H1 (cell line): ENCODE measurements at regions not wholly inside any gene's neighbourhood (a gene's known extent, or its start where the extent isn't known, plus 50 kb on each side); places are given as distances from the start of the nearest gene placed in this dataset.

ENCODE experiments used
- CTCF ChIA-PET: fragments of 300-600 bp; sonication (Branson Sonifier 250); formaldehyde crosslinking; loops from one replicate; lab custom pipeline; 2021; ENCODE audit not compliant: partially characterized antibody; lab: Charles Lee
- POLR2A ChIA-PET: fragments of 300-600 bp; sonication (Branson Sonifier 250); formaldehyde crosslinking; loops from one replicate; lab custom pipeline; 2021; ENCODE audit warnings: inconsistent platforms; ENCODE audit not compliant: partially characterized antibody; lab: Charles Lee
- DNase-seq, 2 experiments: peaks; one replicate each; pipeline versions ENCODE4 v3.0.0 to v3.0.0-alpha.2; 2010 to 2022; ENCODE audit warnings: low spot score in 2 of 2, low read depth in 1 of 2, mixed read lengths in 1 of 2
- FAIRE-seq: peaks from 2 replicates; lab custom pipeline; 2011; peaks lifted over from hg19 to GRCh38; lab: Jason Lieb, UNC
- H2AFZ ChIP-seq: 2 replicates; pipeline ENCODE4 v1.8.1; 2012; ENCODE audit warnings: low read length, inconsistent platforms
- H2AK5ac ChIP-seq: 2 replicates; pipeline ENCODE4 v1.6.1; 2013; ENCODE audit warnings: low read depth, low read length
- H2BK120ac ChIP-seq: replicated peaks from 2 replicates; pipeline ENCODE3; 2013; ENCODE audit warnings: low read depth, low read length, inconsistent platforms
- H2BK12ac ChIP-seq: 2 replicates; pipeline ENCODE4 v1.6.1; 2013; ENCODE audit warnings: low read depth, low read length
- H2BK15ac ChIP-seq: 2 replicates; pipeline ENCODE4 v1.6.1; 2013; ENCODE audit warnings: low read length
- H2BK20ac ChIP-seq: 2 replicates; pipeline ENCODE4 v1.6.1; 2013; ENCODE audit warnings: low read length
- H2BK5ac ChIP-seq: 2 replicates; pipeline ENCODE4 v1.6.1; 2013; ENCODE audit warnings: low read depth, low read length
- H3K14ac ChIP-seq: 2 replicates; pipeline ENCODE4 v1.6.1; 2013; ENCODE audit warnings: inconsistent platforms; ENCODE audit not compliant: insufficient read length
- H3K18ac ChIP-seq: 2 replicates; pipeline ENCODE4 v1.6.1; 2013; ENCODE audit warnings: low read length; ENCODE audit errors: extremely low read depth
- H3K23ac ChIP-seq: 2 replicates; pipeline ENCODE4 v1.6.1; 2013; ENCODE audit warnings: inconsistent platforms; ENCODE audit not compliant: insufficient read length
- H3K23me2 ChIP-seq: 2 replicates; pipeline ENCODE4 v1.6.1; 2013; ENCODE audit warnings: low read depth, low read length
- H3K27ac ChIP-seq: 2 replicates; pipeline ENCODE4 v1.6.1; 2011; ENCODE audit warnings: low read depth, low read length, inconsistent platforms
- H3K27me3 ChIP-seq, 4 experiments: replicated peaks in 1 of 4; 1 replicate in 1 of 4; 2 replicates in 3 of 4; pipeline versions ENCODE4 v1.6.1 to v1.8.1; 2011 to 2013; ENCODE audit warnings: low read length in 3 of 4, mild to moderate bottlenecking in 3 of 4, inconsistent platforms in 2 of 4, mixed read lengths in 2 of 4, moderate library complexity in 1 of 4; ENCODE audit not compliant: control insufficient read depth in 3 of 4, insufficient read depth in 3 of 4; ENCODE audit errors: extremely low read depth in 1 of 4
- H3K36me3 ChIP-seq, 4 experiments: 2 replicates each; pipeline versions ENCODE4 v1.6.1 to v1.8.1; 2011 to 2013; ENCODE audit warnings: mild to moderate bottlenecking in 4 of 4, low read length in 3 of 4, moderate library complexity in 2 of 4, control low read depth in 1 of 4, inconsistent platforms in 1 of 4; ENCODE audit not compliant: insufficient read depth in 4 of 4, control insufficient read depth in 2 of 4
- H3K4ac ChIP-seq: replicated peaks from 2 replicates; pipeline ENCODE3; 2013; ENCODE audit warnings: low read length, low read depth, mixed read lengths, inconsistent platforms; ENCODE audit not compliant: insufficient read length
- H3K4me1 ChIP-seq, 4 experiments: replicated peaks in 1 of 4; 1 replicate in 1 of 4; 2 replicates in 3 of 4; pipeline versions ENCODE4 v1.6.1 to v1.8.1; 2011 to 2013; ENCODE audit warnings: low read length in 3 of 4, inconsistent platforms in 2 of 4, mixed read lengths in 1 of 4; ENCODE audit not compliant: insufficient read depth in 4 of 4, control insufficient read depth in 3 of 4
- H3K4me2 ChIP-seq, 2 experiments: 2 replicates each; pipeline versions ENCODE4 v1.6.1 to v1.8.1; 2011 to 2013; ENCODE audit warnings: low read depth in 2 of 2, low read length in 2 of 2, control low read depth in 1 of 2, inconsistent platforms in 1 of 2, mild to moderate bottlenecking in 1 of 2; ENCODE audit not compliant: insufficient read depth in 1 of 2
- H3K4me3 ChIP-seq, 4 experiments: fragments of 200-600, 300-600 bp in 1 of 4; sonication (generic), shearing (Covaris generic), sonication (Bioruptor Twin) in 1 of 4; 2 replicates each; pipeline versions ENCODE4 v1.5.1 to v1.8.1; 2011 to 2016; ENCODE audit warnings: low read length in 4 of 4, low read depth in 3 of 4, control low read depth in 2 of 4, inconsistent platforms in 2 of 4, mild to moderate bottlenecking in 2 of 4, mixed read lengths in 1 of 4, moderate library complexity in 1 of 4; ENCODE audit not compliant: insufficient read depth in 2 of 4; ENCODE audit errors: extremely low read depth in 1 of 4
- H3K56ac ChIP-seq: replicated peaks from 2 replicates; pipeline ENCODE3; 2013; ENCODE audit warnings: low read depth, mild to moderate bottlenecking, mixed read lengths, low read length, inconsistent platforms; ENCODE audit not compliant: insufficient read length
- H3K79me1 ChIP-seq: 2 replicates; pipeline ENCODE4 v1.6.1; 2013; ENCODE audit warnings: low read depth, low read length, control low read depth
- H3K79me2 ChIP-seq, 2 experiments: 2 replicates each; pipeline versions ENCODE4 v1.6.1 to v1.8.1; 2012 to 2013; ENCODE audit warnings: low read length in 2 of 2, mild to moderate bottlenecking in 2 of 2, inconsistent platforms in 1 of 2; ENCODE audit not compliant: insufficient read depth in 2 of 2, control insufficient read depth in 1 of 2
- H3K9ac ChIP-seq, 4 experiments: replicated peaks in 1 of 4; 1 replicate in 1 of 4; 2 replicates in 3 of 4; pipeline versions ENCODE4 v1.6.1 to v1.8.1; 2011 to 2013; ENCODE audit warnings: low read depth in 3 of 4, low read length in 3 of 4, control low read depth in 2 of 4, mild to moderate bottlenecking in 2 of 4, moderate library complexity in 2 of 4, inconsistent platforms in 1 of 4; ENCODE audit errors: extremely low read depth in 1 of 4
- H3K9me3 ChIP-seq, 2 experiments: 2 replicates each; pipeline versions ENCODE4 v1.6.1 to v1.8.1; 2012 to 2013; ENCODE audit warnings: mild to moderate bottlenecking in 2 of 2, moderate library complexity in 2 of 2, control low read depth in 1 of 2, inconsistent platforms in 1 of 2, low read depth in 1 of 2, low read length in 1 of 2, mixed read lengths in 1 of 2; ENCODE audit not compliant: insufficient read depth in 2 of 2
- H4K20me1 ChIP-seq, 2 experiments: replicated peaks in 1 of 2; 2 replicates each; pipeline versions ENCODE3 to v1.8.1; 2011 to 2013; ENCODE audit warnings: inconsistent platforms in 2 of 2, low read length in 2 of 2, mild to moderate bottlenecking in 1 of 2; ENCODE audit not compliant: insufficient read depth in 2 of 2, control insufficient read depth in 1 of 2
- H4K5ac ChIP-seq: 2 replicates; pipeline ENCODE4 v1.6.1; 2013; ENCODE audit warnings: low read length, low read depth, mixed read lengths, inconsistent platforms; ENCODE audit not compliant: insufficient read length
- H4K8ac ChIP-seq: 2 replicates; pipeline ENCODE4 v1.8.0; 2013; ENCODE audit warnings: mild to moderate bottlenecking, moderate library complexity, low read length, inconsistent platforms; ENCODE audit not compliant: insufficient read depth; ENCODE audit errors: extremely low read depth
- H4K91ac ChIP-seq: replicated peaks from 2 replicates; pipeline ENCODE3; 2013; ENCODE audit warnings: low read length, mixed read lengths, inconsistent platforms; ENCODE audit not compliant: insufficient read length
- JUND ChIP-seq: IDR thresholded peaks from 2 replicates; pipeline ENCODE4 v1.6.1; 2011; ENCODE audit warnings: mild to moderate bottlenecking, improper control_type of control experiment, low read length
- KDM1A ChIP-seq: fragments of 200-600, 300-600 bp; sonication (generic); IDR thresholded peaks from 2 replicates; pipeline ENCODE4 v1.7.1; 2016; ENCODE audit warnings: mild to moderate bottlenecking, low read length, borderline replicate concordance
- NANOG ChIP-seq: IDR thresholded peaks from 2 replicates; pipeline ENCODE4 v1.6.1; 2011; ENCODE audit warnings: low read length, low read depth, mild to moderate bottlenecking, inconsistent platforms; ENCODE audit not compliant: insufficient read depth, poor library complexity, severe bottlenecking
- PHF8 ChIP-seq: fragments of 200-600 bp; sonication (generic); conservative IDR thresholded peaks from 2 replicates; pipeline ENCODE4 v1.7.1; 2012; ENCODE audit warnings: low read depth, mild to moderate bottlenecking, inconsistent platforms, low read length, moderate library complexity
- POU5F1 ChIP-seq: IDR thresholded peaks from 2 replicates; pipeline ENCODE4 v1.6.1; 2011; ENCODE audit warnings: low read depth, mild to moderate bottlenecking, low read length, moderate library complexity
- RBBP5 ChIP-seq: IDR thresholded peaks from 2 replicates; pipeline ENCODE4 v1.7.1; 2012; ENCODE audit warnings: low read depth, mild to moderate bottlenecking, inconsistent platforms, low read length, moderate library complexity, borderline replicate concordance
- SIN3A ChIP-seq, 2 experiments: IDR thresholded peaks in 1 of 2; conservative IDR thresholded peaks in 1 of 2; 2 replicates each; pipeline ENCODE4 v1.6.1; 2011 to 2012; ENCODE audit warnings: low read length in 2 of 2, improper control_type of control experiment in 1 of 2, low read depth in 1 of 2, mild to moderate bottlenecking in 1 of 2
- WGBS, 2 experiments: shearing (Covaris generic) in 1 of 2; methylation state at CpG; one replicate each; pipeline versions ENCODE4 v1.1.6 to v1.1.7; 2013 to 2015; ENCODE audit warnings: low lambda C conversion rate in 2 of 2, mixed read lengths in 2 of 2, inconsistent platforms in 1 of 2, low coverage in 1 of 2, missing lambda C conversion rate in 1 of 2; ENCODE audit not compliant: insufficient replicate concordance in 2 of 2, insufficient coverage in 1 of 2, insufficient read length in 1 of 2; ENCODE audit errors: extremely low coverage in 1 of 2, missing lambda C conversion rate in 1 of 2; 5-methylcytosine and 5-hydroxymethylcytosine counted together

- no peak overlapping the region for H2BK12ac ChIP-seq
- POLR2A ChIA-PET: no interaction called here
- H3K23ac ChIP-seq: no peak overlapping the region
- no peak overlapping the region for H3K4ac ChIP-seq
- H3K23me2 ChIP-seq: no peaks in the 10 kb centered on the region
- H3K56ac ChIP-seq: no peak overlapping the region
- H4K20me1 ChIP-seq: no peaks in the 10 kb centered on the region
- no peak overlapping the region for H2BK15ac ChIP-seq
- H3K79me2 ChIP-seq: no peaks in the 10 kb centered on the region
- DNase-seq (no peak), FAIRE-seq (no peak)
- TF ChIP-seq PHF8: no peak
- TF ChIP-seq RBBP5: no peak
- no peak for TF ChIP-seq POU5F1
- no peak for TF ChIP-seq SIN3A (conservative IDR thresholded peaks at IDR 0.05 in 1 of 2, IDR thresholded peaks at IDR 0.05 in 1 of 2; ENCODE audit: low read depth in 1 of 2, low read length in 2 of 2)
- TF ChIP-seq KDM1A: no peak
- TF ChIP-seq NANOG: no peak
- no peak for TF ChIP-seq JUND
- no peak overlapping the region for H4K91ac ChIP-seq
- H3K27ac ChIP-seq: no peak overlapping the region
- no peaks in the 10 kb centered on the region for H3K36me3 ChIP-seq
- H3K4me2 ChIP-seq: no peak overlapping the region
- H2AFZ ChIP-seq: no peak overlapping the region
- H3K9ac ChIP-seq: no peak overlapping the region
- H4K5ac ChIP-seq: no peak overlapping the region
- no peak overlapping the region for H3K18ac ChIP-seq
- no peak overlapping the region for H2BK20ac ChIP-seq
- H3K4me3 ChIP-seq: no peak overlapping the region
- no peak overlapping the region for H2BK5ac ChIP-seq
- H3K4me1 ChIP-seq: no peaks in the 10 kb centered on the region
- H2BK120ac ChIP-seq: no peak overlapping the region
- 79% methylated on average over 2 of the region's 2 CpGs; no CpG with 5 or more reads in 1 of the 2 experiments for WGBS, 2 experiments
- H3K14ac ChIP-seq: no peak overlapping the region
- CTCF ChIA-PET: interaction anchor here (0.7 to 6.0 kb wide), 5 partner anchors 11 to 588 kb away, joined by 3 to 47 read pairs (median 3); no protein-coding TSS in a partner anchor
- H2AK5ac ChIP-seq: no peak overlapping the region
- H3K27me3 ChIP-seq: no peaks in the 10 kb centered on the region; a peak in 1 of 7 replicates
- H4K8ac ChIP-seq: no peak overlapping the region
- no peaks in the 10 kb centered on the region for H3K79me1 ChIP-seq
- no peaks in the 10 kb centered on the region for H3K9me3 ChIP-seq
These were observed 423.4 kb downstream of the NOVA1 start for GRCh38 chr14:26174395-26174794.
